AG10803 (cell line): ENCODE measurements at regions not wholly inside any gene's neighbourhood (a gene's known extent, or its start where the extent isn't known, plus 50 kb on each side); places are given as distances from the start of the nearest gene placed in this dataset.

Source experiments
- DNase-seq: peaks from one replicate; pipeline ENCODE4 v3.0.0; 2010; ENCODE audit warnings: low read depth
- H3K4me3 ChIP-seq: 2 replicates; pipeline ENCODE4 v1.5.1; 2011; ENCODE audit warnings: mild to moderate bottlenecking, low read length, control low read depth
- CTCF ChIP-seq: conservative IDR thresholded peaks from 2 replicates; pipeline ENCODE4 v1.5.1; 2011; ENCODE audit warnings: mild to moderate bottlenecking, low read length, control low read depth, inconsistent platforms

DNA sequence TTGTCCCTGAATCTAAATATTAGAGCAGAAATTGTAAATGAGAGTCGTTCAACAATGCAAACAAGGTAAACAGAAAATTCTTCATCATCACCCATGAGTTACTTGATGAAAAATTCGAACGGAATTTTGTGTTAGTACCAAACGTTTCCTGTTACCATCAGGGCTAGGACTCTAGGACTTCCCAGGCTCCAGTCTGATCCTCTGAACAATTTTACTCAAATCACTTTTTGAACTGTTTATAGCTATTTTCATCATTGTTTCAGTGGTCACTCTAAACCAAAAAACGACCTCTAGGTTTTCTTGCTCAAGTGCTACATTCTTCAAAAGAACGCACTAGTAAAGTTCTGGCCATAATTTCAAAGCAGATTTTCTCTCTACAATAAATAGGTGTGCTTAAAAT, 273.3 kb downstream of the MREG start:
- TF ChIP-seq CTCF, result no peak
- H3K4me3 ChIP-seq, result no peak overlapping the region
- no peak for DNase-seq

GRCh38 chr2:215738351-215738750, 275.0 kb downstream of the MREG start:
- no peak for DNase-seq
- no peak overlapping the region for H3K4me3 ChIP-seq
- TF ChIP-seq CTCF, result no peak

DNA sequence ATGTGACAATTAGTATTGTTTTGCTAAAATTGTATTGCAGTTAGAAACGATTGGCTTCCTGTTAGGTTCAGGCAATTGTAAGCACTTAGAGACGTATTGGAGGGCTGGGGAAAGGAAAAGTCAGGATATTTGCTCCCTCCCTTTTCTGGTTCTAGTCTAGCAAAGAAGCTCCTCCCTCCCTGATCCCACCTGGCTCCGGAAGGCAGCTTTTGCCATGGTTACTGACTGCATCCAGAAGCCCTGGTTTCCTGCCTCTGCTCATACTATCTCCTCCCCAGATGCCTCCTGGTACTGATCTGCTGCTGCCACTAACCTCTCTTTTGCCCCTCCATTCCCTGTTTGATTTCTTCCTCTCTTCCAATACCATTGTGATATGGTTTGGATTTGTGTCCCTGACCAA, 275.9 kb downstream of the MREG start:
- TF ChIP-seq CTCF, result no peak
- no peak overlapping the region for H3K4me3 ChIP-seq
- DNase-seq, result no peak

GRCh38 chr2:215736653-215737290, 276.6 kb downstream of the MREG start:
- DNase-seq, result peak; percentile 69
- TF ChIP-seq CTCF, result peak; percentile 44
- H3K4me3 ChIP-seq, result no peak overlapping the region

GRCh38 chr2:215731108-215731658, 282.2 kb downstream of the MREG start:
- no peak overlapping the region for H3K4me3 ChIP-seq
- DNase-seq, result no peak
- TF ChIP-seq CTCF, result no peak

DNA sequence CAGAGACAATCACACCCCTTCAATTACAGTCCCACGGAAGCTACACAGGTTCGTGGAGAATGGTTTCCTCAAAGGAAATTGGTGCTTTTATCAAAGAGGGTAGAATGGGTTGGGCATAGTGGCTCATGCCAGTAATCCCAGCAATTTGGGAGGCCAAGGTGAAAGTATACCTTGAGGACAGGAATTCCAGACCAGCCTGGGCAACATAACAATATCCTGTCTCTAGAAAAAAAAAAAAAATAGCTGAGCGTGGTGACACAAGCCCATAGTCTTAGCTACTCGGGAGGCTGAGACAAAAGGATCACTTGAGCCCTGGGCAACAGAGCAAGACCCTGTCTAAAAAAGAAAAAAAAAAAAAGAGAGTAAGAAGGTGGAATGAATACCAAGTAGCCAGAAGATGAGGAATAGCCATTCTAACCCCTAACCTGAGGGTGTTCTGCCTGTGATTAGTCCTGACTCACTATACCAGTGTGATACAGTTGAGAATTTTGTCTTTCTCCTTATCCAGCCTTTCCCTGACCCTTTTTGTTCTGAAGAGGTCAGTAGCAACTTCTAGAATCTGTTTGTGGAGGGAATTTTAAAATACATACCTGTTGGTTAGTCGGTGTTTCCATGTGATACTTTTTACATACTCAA, 283.2 kb downstream of the MREG start:
- DNase-seq, result no peak

More for the DNA sequence above, 283.2 kb downstream of the MREG start:
- no peak overlapping the region for H3K4me3 ChIP-seq
- no peak for TF ChIP-seq CTCF
